Pancreas (tissue), 10 donors: ENCODE measurements at regions not wholly inside any gene's neighbourhood (a gene's known extent, or its start where the extent isn't known, plus 50 kb on each side); places are given as distances from the start of the nearest gene placed in this dataset.

Experiments
- ATAC-seq, 4 donors: fragments of 200-7000 bp; cut with Tn5 transposase; one replicate each; pipeline versions ENCODE4 v1.8.0 to v1.9.1; 2020; ENCODE audit warnings: mild to moderate bottlenecking in 4 of 4, moderate library complexity in 4 of 4
- DNase-seq, 6 donors: peaks; one replicate each; pipeline ENCODE4 v3.0.0-alpha.2; 2020
- FAIRE-seq: peaks from 2 replicates; lab custom pipeline; 2012; peaks lifted over from hg19 to GRCh38; lab: Jason Lieb, UNC
- H3K27ac ChIP-seq, 4 donors: fragments of 200-600 bp; sonication (generic); 1 replicate in 3 of 4; 2 replicates in 1 of 4; pipeline versions ENCODE4 v1.5.0 to v1.8.0; 2020
- H3K27me3 ChIP-seq, 4 donors: fragments of 200-600 bp; one replicate each; pipeline ENCODE4 v1.8.0; 2021
- H3K36me3 ChIP-seq, 3 donors: fragments of 200-600 bp; sonication (generic) in 1 of 3; one replicate each; pipeline versions ENCODE4 v1.5.0 to v1.8.0; 2020 to 2021
- H3K4me1 ChIP-seq, 3 donors: fragments of 200-600 bp; one replicate each; pipeline ENCODE4 v1.8.0; 2021
- H3K4me3 ChIP-seq, 4 donors: fragments of 200-600 bp; sonication (generic) in 2 of 4; one replicate each; pipeline versions ENCODE4 v1.5.0 to v1.8.0; 2020 to 2021
- H3K9me3 ChIP-seq, 4 donors: fragments of 200-600 bp; one replicate each; pipeline ENCODE4 v1.8.0; 2021
- WGBS, 2 donors: extraction: QIAGEN DNeasy Blood & Tissue Kit; methylation state at CpG; one replicate each; pipeline ENCODE4 v1.1.7; 2013; 5-methylcytosine and 5-hydroxymethylcytosine counted together
- intact Hi-C, 3 donors: fragments of 100-400 bp; cut with DNase I; formaldehyde crosslinking; loops; one replicate each; pipeline versions ENCODE4 v1.11.1 to v1.14.2; 2022
- TF ChIP-seq, protein P1 (sequence below), 4 donors: fragments of 200-600 bp; sonication (generic) in 3 of 4; IDR thresholded peaks; one replicate each; pipeline versions ENCODE4 v1.5.0 to v1.8.0; 2021; ENCODE audit warnings: antibody characterized with exemption in 4 of 4
- donor health status: healthy with polysubstance abuse.
- donor health status: DM: no; HTN: no; CAD: no; lungs with moderate emphysema.
- donor health status: DM: no; HTN: no; CAD: no.
- donor health status: control.
- donor health status: control.
- donor health status: Bipolar disorder and iron deficiency.
- donor health status: DM: yes; HTN: yes; CAD: no.
- donor health status: DM: no; HTN: no; CAD: no.
- donor health status: DM: no; HTN: no; CAD: no.
- donor health status: DM: yes; HTN: yes; CAD: no.

DNA sequence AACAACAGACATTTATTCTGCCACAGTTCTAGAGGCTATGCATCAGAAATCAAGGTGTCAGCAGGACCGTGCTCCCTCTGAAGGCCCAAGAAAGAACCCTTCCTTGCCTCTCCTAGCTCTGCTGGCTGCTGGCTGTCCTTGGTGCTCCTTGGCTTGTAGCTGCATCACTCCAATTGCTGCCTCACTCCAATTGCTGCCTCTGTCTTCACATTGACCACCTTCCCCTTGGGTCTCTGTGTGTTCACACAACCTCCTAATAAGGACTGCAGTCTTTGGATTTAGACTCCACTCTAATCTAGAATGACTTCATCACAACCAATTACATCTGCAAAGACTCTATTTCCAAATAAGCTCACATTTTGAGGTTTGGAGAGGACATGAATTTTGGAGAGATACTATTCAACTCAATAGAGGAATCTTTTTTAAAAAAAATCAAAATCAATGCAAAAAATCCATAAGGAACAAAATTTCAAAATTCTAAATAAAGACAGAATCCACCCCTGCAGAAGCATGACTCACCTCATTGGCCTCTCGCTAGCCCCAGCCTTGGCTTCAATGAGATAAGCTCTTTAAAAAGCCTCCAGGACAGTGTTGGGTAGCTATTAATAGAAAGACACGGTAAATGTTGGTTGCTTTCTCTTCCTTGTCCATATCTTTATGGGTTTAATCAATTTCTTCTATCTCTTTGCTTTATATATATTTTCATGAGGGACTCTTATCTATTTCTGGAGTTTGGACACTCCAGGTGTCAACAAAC, 267.6 kb upstream of the MGAT5 start:
- no peaks in the 10 kb centered on the region for H3K9me3 ChIP-seq
- intact Hi-C loops, result no loop called here
- H3K4me1 ChIP-seq, result no peaks in the 10 kb centered on the region
- H3K27ac ChIP-seq, result no peak overlapping the region
- no peaks in the 10 kb centered on the region for H3K36me3 ChIP-seq
- FAIRE-seq, result no peak
- no peak overlapping the region for H3K4me3 ChIP-seq
- TF ChIP-seq, protein P1, sequence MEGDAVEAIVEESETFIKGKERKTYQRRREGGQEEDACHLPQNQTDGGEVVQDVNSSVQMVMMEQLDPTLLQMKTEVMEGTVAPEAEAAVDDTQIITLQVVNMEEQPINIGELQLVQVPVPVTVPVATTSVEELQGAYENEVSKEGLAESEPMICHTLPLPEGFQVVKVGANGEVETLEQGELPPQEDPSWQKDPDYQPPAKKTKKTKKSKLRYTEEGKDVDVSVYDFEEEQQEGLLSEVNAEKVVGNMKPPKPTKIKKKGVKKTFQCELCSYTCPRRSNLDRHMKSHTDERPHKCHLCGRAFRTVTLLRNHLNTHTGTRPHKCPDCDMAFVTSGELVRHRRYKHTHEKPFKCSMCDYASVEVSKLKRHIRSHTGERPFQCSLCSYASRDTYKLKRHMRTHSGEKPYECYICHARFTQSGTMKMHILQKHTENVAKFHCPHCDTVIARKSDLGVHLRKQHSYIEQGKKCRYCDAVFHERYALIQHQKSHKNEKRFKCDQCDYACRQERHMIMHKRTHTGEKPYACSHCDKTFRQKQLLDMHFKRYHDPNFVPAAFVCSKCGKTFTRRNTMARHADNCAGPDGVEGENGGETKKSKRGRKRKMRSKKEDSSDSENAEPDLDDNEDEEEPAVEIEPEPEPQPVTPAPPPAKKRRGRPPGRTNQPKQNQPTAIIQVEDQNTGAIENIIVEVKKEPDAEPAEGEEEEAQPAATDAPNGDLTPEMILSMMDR (IDR thresholded peaks at IDR 0.05), result no peak
- ATAC-seq, result peak in 2 of 4 donors; percentile 60 to 83
- no peak for DNase-seq
- no peaks in the 10 kb centered on the region for H3K27me3 ChIP-seq
- 42 to 48% methylated on average over 3 of the region's 3 CpGs for WGBS, 2 donors

DNA sequence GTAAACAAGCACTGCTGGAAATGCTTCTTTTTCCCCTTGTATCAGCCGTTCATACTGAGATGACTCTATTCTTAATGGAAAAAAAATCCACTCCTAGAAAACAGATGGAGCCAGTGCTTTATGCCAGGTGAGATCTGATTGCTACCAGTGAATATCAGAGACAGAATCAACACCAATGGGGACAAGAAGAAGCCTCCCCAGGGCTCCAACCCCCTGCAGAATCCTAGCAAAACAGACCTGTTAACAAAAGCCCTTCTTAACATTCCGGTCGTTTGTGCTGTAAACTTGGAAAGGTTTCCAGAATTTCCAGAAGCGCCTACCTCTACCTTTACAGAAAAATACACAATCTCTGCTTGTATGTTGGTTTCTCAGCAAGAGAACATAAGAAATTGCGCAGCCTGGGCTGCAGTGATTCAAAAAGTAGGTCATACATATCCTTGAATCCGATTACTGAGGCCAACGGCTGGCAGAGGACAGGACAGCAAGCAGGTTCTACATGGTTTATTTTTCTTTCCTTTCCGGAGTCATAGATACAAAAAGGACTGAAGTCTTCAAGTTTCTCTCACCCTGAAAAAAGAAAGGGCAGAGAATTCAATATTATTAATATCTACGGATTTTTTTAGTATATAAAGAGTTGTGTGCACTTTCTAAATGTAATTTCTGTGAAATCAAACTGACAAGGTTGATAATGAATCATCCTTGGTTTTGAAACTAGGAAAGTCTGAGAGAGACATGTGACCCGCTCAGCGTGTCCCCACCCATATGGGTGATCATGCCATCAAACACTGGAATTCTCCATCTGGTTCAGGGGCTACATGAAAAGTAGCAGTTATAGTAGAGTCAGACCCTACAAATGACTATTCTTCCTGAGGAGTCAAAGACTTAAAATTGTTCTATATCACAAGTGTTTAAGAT, 266.7 kb upstream of the MGAT5 start:
- no peaks in the 10 kb centered on the region for H3K4me1 ChIP-seq
- no peak for FAIRE-seq
- intact Hi-C loops, result no loop called here
- no peaks in the 10 kb centered on the region for H3K36me3 ChIP-seq
- no peaks in the 10 kb centered on the region for H3K27me3 ChIP-seq
- H3K27ac ChIP-seq, result no peak overlapping the region
- WGBS, 2 donors, result 55 to 62% methylated on average over 11 of the region's 11 CpGs
- H3K4me3 ChIP-seq, result no peak overlapping the region
- TF ChIP-seq, protein P1 (IDR thresholded peaks at IDR 0.05), result no peak
- ATAC-seq, result no peak
- no peak for DNase-seq
- H3K9me3 ChIP-seq, result no peaks in the 10 kb centered on the region

DNA sequence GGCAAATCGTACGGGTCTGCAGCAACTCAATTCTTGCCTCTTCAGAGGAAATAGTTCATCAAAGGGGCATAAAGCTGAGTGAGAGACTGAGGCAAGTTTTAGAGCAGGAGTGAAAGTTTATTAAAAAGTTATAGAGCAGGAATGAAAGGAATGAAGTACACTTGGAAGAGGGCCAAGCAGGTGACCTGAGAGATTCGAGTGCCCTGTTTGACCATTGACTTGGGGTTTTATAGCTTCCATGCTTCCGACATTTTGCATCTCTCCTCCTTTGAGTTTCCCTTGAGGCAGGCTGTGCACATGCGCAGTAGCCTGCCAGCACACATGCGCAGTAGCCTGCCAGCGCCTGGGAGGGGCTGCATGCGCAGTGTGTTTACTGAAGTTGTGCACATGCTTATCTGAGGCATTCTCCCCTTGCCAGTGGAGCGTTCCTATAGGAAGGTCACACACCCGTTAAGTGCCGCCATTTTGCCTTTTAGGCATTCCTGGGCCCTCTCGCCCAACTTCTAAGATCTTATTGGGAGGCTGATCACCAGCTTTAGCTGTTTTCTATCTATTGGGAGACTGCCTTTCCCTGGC, 265.5 kb upstream of the MGAT5 start:
- FAIRE-seq (no peak), DNase-seq (no peak), ATAC-seq (no peak)
- WGBS, 2 donors, result 85 to 86% methylated on average over 12 of the region's 12 CpGs
- Histone ChIP-seq H3K4me1 (no peaks in the 10 kb centered on the region), H3K4me3 (no peak overlapping the region), H3K36me3 (no peaks in the 10 kb centered on the region), H3K9me3 (no peaks in the 10 kb centered on the region), H3K27me3 (no peaks in the 10 kb centered on the region), H3K27ac (no peak overlapping the region)
- intact Hi-C loops, result no loop called here
- TF ChIP-seq, protein P1 (IDR thresholded peaks at IDR 0.05), result no peak

DNA sequence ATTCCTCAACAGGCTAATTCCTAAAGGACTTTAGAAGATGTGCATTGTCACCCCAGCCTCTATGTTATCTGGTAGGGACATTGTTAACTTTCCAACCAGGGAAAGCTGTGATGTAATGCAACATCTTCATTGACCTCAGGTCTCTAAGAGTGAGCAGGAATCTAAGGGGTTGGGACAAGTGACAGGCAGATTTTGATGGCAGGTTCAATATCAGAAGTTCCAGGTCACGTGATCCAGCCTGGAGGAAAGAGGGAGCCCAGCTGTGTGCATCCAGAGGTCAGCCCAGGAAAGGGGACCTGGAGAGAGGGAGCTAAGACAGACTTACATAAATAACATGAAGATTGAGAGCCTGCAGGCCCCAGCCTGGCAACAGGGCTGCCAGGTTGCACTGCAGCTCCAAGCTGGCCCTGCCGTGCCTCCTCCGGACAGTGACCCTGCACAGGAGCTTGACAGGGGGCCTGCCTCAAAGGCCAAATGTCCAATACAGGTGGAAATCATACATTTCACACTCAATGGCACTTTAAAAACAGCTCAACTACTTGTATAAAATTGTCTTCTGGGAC, 262.2 kb upstream of the MGAT5 start:
- FAIRE-seq, result no peak

More for the DNA sequence above, 262.2 kb upstream of the MGAT5 start:
- ATAC-seq, result no peak
- TF ChIP-seq, protein P1 (IDR thresholded peaks at IDR 0.05), result no peak
- WGBS, 2 donors, result 84 to 88% methylated on average over 3 of the region's 3 CpGs
- Histone ChIP-seq H3K36me3 (no peaks in the 10 kb centered on the region), H3K4me3 (no peak overlapping the region), H3K27ac (no peak overlapping the region), H3K27me3 (no peaks in the 10 kb centered on the region), H3K4me1 (no peaks in the 10 kb centered on the region), H3K9me3 (no peaks in the 10 kb centered on the region)
- intact Hi-C loops, result no loop called here
- no peak for DNase-seq
